NCI-H2107 (cell line): ENCODE measurements at regions not wholly inside any gene's neighbourhood (a gene's known extent, or its start where the extent isn't known, plus 50 kb on each side); places are given as distances from the start of the nearest gene placed in this dataset.
"Not testable (repeated sequence)": the region's sequence is repeated elsewhere in the genome, so short reads cannot be mapped to it uniquely, and the experiment has no call there.

ENCODE experiments used
- DNase-seq: peaks from one replicate; lab custom pipeline; 2025; lab: John Stamatoyannopoulos, UW

- no peak for DNase-seq
Observed at GRCh38 chrX:102784550-102784949, 64.0 kb downstream of the GPRASP3 start.

DNA sequence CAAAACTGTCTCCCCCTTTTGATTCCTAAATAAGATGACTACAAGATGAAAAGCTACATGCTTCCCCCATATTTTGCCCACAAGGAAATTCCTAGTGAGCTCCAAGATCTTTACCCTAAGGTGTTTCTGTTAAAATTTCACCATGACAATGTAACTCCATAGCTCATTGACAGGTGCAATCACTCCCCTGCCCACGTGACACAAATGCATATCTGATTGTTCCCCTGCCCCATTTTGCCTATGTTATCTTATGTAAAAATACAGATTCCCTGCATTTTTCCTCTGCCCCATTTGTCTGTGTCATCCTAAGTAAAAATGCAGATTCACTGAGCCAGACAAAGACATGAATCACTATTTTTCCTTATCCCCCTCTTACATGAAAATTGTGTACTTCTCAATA lies 66.7 kb downstream of the GPRASP3 start:
- DNase-seq: no peak

DNA sequence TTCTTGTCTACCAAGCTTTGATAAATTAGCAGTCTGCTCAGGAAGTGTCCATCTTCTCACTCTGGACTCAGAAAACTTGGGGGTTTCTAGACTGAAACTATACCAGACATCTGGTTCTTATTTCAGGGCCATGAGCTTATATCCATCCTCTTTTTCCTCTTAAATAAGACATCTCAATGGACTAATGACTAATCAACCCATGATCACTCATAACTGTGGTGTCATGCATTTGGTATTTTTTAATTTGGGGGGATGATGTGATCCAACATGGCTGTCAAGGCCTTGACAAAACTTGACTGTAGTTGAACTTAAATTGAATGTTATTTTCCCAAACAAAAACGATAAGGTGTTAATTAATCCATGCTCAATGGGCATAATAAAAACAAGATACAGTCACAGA lies 87.8 kb downstream of the GPRASP3 start:
- DNase-seq: no peak

- not testable (repeated sequence) for DNase-seq
Observed at GRCh38 chrX:102818269-102818668, 97.7 kb downstream of the GPRASP3 start.

DNA sequence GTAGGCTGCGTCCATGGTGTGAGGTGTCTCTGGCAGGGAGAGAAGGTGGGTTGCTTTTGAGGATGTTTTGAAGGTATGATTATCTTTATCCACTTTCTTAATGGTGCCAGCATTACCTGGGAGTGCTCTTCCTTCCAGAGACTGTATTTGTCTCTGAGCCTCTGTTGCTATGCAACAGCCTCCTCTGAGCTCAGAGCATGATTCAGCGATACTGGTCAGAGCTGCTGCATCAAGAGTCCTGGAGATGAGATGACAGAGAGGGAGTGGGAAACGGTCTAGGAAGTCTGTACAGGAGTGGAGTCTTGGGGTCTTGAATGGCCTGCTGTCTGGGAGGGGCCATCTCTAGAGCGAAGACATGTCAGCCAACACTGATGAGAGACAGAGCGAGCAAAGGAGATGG lies 104.4 kb upstream of the RAB40AL start:
- no peak for DNase-seq

- DNase-seq: no peak
Observed at GRCh38 chrX:102833136-102833535, 103.9 kb upstream of the RAB40AL start.

- DNase-seq: no peak
Observed at GRCh38 chrX:102835504-102836146, 101.4 kb upstream of the RAB40AL start.

- no peak for DNase-seq
Observed at GRCh38 chrX:102837847-102838246, 99.2 kb upstream of the RAB40AL start.

- no peak for DNase-seq
Observed at GRCh38 chrX:102840871-102841705, 96.0 kb upstream of the RAB40AL start.

DNA sequence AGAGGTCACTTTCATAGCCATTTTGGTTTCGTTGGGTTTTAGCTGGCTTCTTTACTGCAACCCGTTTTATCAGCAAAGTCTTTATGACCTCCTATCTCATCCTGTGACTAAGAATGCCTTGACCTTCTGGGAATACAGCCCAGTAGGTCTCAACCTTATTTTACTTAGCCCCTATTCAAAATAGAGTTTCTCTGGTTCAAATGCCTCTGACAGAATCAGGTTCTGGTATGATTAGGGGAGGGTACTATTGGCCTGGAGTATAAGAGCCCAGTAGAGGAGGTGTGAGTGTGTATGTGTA lies 95.4 kb upstream of the RAB40AL start:
- no peak for DNase-seq

DNA sequence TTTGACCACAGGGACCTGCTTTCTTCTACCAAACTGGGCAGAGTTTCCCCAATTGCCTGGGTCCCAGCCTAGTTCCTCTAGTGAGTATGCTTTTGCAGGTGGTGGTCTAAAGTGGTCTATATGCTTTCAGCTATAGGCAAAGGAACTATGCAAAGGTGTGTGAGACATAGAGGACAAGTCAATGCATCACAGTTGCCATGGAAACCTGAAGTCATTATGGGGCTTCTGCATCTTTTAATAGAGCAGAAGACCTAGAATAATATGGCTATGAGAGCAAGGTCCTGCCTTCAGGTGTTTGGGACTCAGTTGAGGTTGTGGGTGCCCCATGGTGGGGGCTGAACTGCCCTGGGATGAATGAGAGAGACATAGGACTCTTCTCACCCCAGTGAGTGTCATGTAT lies 92.1 kb upstream of the RAB40AL start:
- DNase-seq: no peak

- DNase-seq: no peak
Observed at GRCh38 chrX:102846544-102847236, 90.4 kb upstream of the RAB40AL start.

DNA sequence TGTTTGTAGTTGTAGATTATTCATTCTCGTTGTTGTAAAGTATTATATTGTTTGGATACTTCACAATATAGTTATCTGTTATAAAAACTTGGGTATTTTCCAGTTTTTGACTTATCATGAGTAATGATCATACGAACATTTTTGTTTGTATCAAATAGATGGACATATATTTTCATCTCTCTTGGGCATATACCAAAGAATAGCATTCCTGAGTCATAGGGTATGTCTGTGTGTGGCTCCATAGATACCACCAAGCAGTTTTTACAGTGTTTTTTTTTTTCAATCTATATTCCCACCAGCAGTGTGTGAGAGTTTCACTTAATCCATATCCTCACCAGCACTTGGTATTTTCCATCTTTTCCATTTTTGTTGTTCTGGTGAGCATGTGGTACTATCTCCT lies 89.7 kb upstream of the RAB40AL start:
- no peak for DNase-seq

- no peak for DNase-seq
Observed at GRCh38 chrX:102849396-102849795, 87.7 kb upstream of the RAB40AL start.

DNA sequence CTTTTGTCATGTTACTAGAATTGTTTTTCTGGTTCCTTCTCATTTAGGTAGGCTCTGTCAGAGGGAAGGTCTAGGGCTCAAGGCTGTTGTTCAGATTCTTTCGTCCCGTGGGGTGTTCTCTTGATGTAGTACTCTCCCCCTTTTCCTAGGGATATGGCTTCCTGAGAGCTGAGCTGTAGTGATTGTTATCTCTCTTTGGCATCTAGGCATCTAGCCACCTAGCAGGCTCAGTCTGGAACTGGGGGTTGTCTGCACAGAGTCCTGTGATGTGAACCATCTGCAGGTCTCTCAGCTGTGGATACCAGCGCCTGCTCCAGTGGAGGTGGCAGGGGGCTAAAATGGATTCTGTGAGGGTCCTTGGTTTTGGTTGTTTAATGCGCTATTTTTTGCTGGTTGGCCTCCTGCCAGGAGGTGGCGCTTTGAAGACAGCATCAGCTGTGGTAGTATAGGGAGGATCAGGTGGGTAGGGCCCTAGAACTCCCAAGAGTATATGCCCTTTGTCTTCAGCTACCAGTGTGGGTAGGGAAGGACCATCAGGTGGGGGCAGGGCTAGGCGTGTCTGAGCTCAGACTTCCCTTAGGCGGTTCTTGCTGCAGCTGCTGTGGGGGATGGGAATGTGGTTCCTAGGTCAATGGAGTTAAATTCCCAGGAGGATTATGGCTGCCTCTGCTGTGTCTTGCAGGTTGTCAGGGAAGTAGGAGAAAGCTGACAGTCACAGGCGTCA lies 78.1 kb upstream of the RAB40AL start:
- DNase-seq: not testable (repeated sequence)

GRCh38 chrX:102859550-102859871 lies 77.6 kb upstream of the RAB40AL start:
- DNase-seq: no peak

GRCh38 chrX:102860235-102860634 lies 76.8 kb upstream of the RAB40AL start:
- DNase-seq: no peak

- DNase-seq: peak; percentile 43
Observed at GRCh38 chrX:102863735-102864134, 73.3 kb upstream of the RAB40AL start.

DNA sequence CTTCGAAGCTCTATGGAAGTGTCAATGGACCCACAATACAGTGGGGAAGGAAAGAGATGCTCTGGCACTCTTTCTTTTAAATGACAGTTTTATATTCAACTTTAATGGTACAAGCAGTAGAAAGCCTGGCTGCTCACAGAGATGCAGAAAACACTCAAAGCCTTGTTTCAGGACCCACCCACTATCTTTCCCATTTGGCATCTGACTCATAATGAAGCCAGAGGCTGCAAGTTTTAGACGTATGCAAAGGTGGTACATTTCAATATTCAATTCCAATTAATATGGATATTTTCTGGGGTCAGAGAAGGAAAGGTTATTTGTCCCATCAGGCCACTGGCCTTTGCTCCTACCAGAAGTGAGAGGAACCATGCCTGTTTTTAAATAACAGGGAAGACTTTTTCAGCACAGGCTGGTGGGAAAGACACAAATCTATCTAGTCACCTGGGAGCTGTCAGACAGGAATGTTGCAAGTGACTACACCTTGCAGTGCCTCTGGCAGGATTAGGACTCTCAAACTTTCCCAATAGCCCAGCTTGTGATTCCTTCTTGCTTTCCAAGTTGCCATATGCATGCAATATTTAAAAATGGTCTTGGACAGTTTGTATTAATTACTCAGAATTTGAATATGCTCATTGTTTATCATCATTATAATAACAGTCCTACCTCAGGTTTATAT lies 70.0 kb upstream of the RAB40AL start:
- no peak for DNase-seq

DNA sequence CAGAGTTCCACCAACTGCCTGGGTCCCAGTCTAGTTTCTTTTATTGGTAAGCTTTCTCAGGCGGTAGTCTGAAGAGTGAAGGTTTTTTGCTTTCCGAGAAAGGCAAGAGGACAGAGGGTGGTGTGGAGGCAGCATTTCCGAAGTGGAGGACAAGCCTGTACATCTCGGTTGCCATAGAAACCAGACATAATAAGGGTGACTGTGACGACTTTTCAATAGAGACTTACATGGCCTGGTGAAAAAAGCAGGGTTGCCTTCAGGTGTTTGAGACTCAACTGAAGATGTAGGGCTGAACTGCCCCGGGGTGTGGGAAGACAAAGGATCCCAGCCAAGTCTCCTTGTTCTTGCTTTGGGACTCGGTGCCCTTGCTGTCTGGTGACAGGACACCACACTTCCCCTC lies 53.6 kb upstream of the RAB40AL start:
- DNase-seq: no peak
